Right ventricle myocardium superior (tissue), 1 donor: ENCODE measurements at regions not wholly inside any gene's neighbourhood (a gene's known extent, or its start where the extent isn't known, plus 50 kb on each side); places are given as distances from the start of the nearest gene placed in this dataset.
A peak's percentile ranks its signal among the peaks of the same experiment; 100 is the strongest.
"Not testable (repeated sequence)": the region's sequence is repeated elsewhere in the genome, so short reads cannot be mapped to it uniquely, and the experiment has no call there.

Source experiments
- ATAC-seq: fragments of 200-7000 bp; cut with Tn5 transposase; one replicate; pipeline ENCODE4 v1.9.1; 2020; ENCODE audit warnings: mild to moderate bottlenecking; ENCODE audit not compliant: poor library complexity
- DNase-seq: peaks from one replicate; pipeline ENCODE4 v3.0.0-alpha.2; 2020
- intact Hi-C: fragments of 100-400 bp; cut with DNase I; formaldehyde crosslinking; loops from one replicate; pipeline ENCODE4 v1.11.2; 2022
- donor health status: DM: no; HTN: yes; CAD: no; lungs with severe emphysema.

DNA sequence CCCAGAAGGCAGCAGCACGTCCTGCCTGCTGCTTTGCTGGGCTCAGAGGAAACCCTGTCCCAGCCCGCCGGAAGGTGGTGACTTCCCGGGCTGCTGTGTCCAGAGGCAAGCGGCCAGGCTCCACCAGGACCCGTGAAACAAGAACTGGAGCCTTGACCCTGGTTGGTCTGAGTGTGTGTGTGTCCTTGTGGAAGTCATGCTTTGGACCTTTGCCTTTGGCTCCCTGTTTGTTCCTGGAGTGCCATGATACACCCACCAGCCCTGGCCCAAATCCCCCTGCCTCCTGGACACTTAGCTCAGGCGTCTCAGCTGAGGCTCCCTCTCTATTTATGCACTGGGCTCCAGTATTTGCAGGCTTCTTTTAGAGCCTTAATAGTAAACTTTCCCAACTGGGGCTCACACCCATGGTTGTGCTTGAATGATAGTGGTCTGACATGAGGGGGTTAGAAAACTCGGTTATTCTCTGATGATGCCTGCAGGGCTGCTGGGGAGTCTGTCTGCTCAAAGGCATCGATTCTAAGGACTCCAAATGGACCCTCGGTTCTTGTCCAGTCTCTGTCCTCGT is 72.2 kb downstream of the C9orf50 start:
- no peak for ATAC-seq
- intact Hi-C loops: no loop called here
- peak; percentile 76 for DNase-seq

DNA sequence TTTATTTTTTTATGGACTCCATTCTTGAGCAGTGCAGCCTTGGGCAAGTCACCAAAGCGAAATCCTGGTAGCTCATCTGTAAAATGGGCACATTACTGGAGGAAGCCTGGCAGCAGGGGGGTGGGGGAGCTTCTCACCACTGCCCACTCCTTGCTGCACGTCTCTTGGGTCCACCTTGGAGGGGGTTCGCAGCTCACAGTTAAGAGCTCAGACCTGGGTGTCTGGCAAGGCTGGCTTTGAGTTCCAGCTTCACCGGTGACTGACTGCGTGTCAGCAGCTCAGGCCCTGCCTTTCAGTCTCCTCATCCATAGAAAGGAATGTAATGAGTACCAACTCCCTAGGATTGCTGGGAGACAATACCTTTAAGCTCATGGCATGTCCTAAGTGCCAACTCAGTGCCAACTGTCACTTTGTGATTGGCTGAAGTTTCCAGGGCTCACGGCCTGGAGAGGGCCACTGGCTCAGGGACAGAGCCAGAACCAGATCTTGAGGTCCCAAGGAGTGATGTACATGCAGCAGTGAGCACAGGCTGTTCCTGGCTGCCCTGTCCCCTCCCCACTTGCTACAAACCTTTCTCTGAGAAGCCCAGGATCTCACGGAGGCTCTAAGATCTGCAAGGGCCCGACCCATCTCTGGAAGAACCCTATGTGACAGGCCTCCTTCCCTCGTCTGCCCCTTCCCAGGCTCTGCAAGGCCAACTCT is 72.9 kb downstream of the C9orf50 start:
- DNase-seq (no peak), ATAC-seq (no peak)
- intact Hi-C loops: no loop called here

DNA sequence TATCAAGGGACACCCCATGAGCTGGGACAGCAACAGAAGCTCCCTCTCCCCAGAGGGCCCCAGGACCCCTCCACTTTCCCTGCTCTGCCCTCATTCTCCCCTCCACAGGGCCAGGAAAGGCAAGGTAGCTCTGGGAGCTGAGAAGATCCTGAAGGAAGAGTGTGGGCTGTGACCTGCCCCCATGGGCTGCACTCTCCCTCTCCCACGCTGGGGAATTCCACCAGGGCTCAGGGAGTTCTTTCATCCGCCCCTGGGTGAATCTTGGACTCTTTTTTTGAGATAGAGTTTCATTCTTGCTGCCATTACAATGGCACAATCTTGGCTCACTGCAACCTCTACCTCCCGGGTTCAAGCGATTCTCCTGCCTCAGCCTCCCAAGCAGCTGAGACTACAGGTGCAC is 73.8 kb downstream of the C9orf50 start:
- no peak for ATAC-seq
- intact Hi-C loops: no loop called here
- DNase-seq: no peak

DNA sequence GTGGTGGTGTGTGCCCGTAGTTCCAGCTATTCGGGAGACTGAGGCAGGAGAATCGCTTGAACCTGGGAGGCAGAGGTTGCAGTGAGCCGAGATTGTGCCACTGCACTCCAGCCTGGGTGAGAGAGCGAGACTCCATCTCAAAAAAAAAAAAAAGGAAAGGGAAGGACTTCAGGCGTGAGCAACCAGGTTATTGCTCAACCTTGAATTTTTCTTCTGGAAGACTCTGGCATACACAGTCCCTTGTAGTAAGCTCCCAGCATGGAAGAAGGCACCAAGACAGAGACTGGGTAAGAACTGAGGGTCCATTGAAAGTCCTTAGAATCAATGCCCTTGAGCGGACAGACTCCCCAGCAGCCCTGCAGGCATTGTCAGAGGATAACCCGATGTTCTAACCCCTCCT is 75.0 kb downstream of the C9orf50 start:
- DNase-seq, ATAC-seq, intact Hi-C loops: not testable (repeated sequence)

DNA sequence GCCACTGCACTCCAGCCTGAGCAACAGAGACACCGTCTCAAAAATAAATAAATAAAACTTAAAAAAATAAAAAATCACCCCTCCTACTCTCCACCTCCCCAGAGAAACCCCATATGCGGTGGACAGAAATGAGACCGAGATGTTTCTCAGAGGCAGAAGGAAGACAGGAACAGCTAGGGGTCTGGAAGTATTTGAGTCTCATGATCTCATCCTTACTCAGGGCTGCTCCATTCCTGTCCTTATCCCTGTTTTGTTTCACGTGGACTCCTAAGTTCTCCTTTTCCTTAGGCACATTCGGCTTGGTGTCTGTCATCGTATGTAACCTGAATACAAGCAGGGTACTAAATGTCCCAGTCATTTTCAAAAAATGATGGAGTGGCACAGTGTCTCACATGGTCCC is 76.1 kb downstream of the C9orf50 start:
- DNase-seq: no peak
- intact Hi-C loops: no loop called here
- ATAC-seq: no peak

DNA sequence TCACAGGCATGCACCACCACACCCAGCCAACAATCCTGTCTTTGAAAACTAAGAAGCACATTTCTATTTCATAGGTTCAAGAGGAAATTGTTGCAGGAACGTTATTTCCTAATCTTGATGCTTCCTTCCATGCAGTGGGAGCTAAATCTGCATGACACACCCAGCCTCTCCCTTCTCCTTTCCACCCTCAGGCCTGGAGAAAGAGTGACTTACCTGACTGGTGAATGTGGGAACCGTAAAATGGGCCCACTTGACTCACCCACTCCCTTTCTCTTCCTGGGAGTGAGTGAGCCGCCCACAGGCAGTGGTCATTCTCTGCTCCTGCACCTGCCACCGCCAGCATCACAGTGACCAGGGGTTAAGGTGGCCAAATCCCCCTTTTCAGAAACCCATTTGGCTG is 78.2 kb downstream of the C9orf50 start:
- intact Hi-C loops: no loop called here
- no peak for ATAC-seq

DNA sequence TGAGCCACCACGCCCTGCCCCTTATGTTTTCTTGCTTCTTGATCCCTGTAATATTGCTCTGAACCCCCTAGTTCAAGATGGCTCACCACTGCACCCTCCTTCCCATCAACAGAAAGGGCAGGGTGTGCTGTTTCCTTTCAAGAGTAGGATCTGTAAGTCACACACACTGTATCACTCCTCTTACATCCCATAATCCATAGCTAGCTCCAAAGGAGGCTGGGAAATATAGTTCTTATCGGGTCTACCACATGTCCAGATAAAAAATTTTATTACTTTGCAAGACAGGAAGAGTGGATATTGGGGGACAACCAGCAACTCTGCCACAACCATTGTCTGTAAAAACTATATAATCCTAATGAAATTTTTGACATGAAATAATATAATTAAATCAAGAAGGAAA is 79.6 kb downstream of the C9orf50 start:
- DNase-seq (no peak), ATAC-seq (no peak)
- intact Hi-C loops: no loop called here

More for the DNA sequence above, 78.2 kb downstream of the C9orf50 start:
- DNase-seq: no peak

DNA sequence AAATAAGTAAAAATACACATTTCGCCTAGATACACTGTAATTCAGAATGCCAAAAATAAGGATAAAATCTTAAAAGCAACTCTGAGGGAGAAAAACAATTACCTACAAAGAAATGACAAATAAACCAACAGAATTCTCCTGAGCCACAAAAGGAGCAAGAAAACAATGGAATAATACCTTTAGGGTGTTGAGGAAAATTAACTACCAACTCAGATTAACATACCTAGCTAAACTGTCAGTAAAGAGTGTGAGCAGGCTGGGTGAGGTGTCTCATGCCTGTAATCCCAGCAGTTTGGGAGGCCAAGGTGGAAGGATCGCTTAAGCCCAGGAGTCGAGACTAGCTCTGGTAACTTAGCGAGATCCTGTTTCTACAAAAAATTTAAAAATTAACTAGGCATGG is 81.5 kb downstream of the C9orf50 start:
- DNase-seq (no peak), ATAC-seq (no peak)

DNA sequence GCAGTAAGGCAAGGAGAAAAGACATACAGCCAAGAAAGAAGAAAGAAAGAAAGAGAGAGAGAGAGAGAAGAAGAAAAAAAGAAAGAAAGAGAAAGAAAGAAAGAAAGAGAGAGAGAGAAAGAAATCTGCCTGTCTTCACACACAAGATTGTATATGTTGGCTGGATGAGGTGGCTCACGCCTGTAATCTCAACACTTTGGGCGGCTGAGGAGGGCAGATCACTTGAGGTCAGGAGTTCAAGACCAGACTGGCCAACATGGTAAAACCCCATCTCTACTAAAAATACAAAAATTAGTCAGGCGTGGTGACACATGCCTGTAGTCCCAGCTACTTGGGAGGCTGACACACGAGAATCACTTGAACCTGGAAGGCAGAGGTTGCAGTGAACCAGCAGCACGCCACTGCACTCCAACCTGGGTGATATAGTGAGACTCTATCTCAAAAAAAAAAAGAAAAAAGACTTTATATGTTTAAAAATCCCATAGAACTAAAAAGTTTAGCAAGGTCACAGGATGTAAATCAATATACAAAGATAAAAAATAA is 89.0 kb downstream of the C9orf50 start:
- ATAC-seq, DNase-seq, intact Hi-C loops: not testable (repeated sequence)

More for the DNA sequence above, 81.5 kb downstream of the C9orf50 start:
- intact Hi-C loops: loop anchor here (5.0 kb wide), 1 partner anchor 37 kb away; no protein-coding TSS in a partner anchor

DNA sequence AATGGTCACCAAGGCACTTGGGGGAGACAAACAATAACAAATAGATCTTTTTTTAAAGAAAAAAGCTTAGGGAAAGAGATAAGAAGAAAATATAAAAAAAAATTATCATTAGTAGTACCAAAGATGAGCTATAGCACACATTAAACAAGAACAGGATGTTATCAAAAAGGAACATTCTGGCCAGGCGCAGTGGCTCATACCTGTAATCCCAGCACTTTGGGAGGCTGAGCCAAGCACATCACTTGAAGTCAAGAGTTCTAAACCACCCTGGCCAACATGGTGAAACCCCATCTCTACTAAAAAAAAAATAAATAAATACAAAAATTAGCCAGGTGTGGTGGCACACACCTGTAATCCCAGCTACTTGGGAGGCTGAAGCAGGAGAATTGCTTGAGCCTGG is 92.9 kb downstream of the C9orf50 start:
- ATAC-seq, intact Hi-C loops, DNase-seq: not testable (repeated sequence)

DNA sequence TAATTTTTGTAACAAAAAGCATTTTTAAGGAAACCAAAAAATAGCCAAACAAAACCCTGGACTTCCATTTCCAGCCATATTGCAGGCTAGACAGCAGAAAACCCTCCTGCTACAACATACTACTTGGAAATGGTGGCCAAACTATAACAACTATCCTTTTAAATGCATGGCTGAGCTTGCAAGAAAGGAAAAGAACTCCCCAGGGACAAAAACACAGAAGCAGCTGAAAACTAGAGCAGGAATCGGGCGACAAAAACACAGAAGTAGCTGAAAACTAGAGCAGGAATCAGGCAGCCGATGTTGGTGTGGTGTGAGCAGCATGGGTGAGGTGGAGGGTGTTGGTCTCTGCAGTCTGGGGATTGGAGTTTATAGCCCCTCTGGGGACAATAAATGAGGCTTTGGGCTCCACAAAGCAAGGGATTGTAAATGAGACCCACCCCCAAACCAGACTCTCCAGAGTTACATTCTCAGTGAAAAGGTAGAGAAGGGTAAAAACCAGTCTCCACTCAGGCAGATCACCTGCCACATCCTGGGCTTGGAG is 95.2 kb downstream of the C9orf50 start:
- no peak for DNase-seq
- intact Hi-C loops: no loop called here
- no peak for ATAC-seq

DNA sequence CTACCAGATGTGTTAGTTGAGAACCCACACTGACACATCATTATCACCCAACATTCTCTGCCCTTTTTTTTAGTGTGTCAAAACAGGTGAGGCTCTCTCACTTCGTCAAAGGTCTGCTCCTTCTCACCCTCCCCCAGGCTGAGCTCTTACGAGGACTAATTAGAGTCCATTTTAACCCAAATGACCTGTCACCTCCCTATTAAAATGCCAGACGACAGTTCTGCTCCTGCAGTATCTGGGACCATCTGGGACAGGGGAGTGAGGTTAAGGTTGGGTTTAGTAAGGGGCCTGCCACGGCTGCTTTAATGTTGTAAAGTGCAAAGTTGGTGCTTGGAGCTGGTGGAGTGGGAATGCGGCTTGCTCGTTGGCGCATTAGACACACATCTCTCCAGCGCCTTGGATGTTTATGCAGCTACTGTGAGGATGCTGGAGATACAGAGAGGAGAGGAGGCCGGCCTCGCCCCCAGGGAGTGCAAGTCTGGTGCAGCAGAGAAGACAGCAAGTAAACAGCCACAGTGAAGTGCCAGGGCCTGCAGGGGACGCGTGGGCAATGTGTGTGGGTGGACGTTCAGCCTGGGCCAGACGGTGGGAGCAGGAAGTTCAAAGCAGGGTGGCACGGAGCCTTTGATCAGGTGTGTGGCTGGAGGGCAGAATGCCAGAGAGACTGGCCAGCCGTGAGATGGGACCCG is 96.2 kb downstream of the C9orf50 start:
- ATAC-seq (no peak), DNase-seq (no peak)
- intact Hi-C loops: no loop called here

DNA sequence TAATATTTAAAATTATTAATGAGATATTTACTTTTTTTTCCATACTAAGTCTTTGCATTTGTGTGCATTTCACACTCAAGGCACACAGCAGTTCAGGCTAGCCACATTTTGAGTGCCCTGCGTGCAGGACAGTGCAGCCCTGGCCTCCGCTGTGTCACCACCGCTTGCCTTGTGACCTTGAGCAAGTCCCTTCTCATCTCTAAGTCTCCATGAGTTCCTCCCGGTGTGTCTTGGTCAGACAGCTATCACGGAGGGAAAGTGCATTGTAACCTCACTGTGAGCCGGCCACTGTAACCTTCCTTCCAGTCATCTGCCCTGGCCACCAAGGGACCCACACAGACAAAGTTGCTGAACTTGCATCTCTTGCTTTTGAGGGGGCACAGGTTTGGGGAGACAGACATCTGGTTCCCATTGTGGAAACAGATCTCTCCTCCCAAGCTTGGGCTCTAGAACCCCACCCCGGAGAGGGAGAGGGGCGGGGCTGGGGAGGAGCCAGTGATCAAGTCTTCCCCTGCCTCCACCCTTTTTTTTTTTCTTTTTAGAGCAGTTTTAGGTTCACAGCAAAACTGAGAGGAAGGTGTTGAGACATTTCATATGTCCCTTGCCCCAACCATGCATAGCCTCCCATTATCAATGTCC is 96.8 kb downstream of the C9orf50 start:
- no peak for DNase-seq
- intact Hi-C loops: no loop called here

DNA sequence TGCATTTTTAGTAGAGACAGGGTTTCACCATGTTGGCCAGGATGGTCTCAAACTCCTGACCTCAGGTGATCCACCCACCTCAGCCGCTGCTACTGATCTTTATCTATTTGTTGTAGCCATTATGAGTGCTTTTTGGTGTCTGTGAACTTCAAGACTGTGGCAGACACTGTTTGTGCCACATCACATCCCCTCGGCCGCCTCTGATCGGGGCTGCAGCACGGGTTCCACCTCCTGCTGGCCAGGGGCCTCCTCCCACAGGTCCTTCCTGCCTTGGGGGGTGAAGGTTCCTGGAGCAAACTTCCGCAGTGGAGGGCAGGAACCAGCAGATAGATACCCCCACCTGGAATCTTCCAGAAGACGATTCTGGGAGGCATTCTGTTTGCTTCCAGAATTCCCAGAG is 98.5 kb downstream of the C9orf50 start:
- intact Hi-C loops: no loop called here
- ATAC-seq (no peak), DNase-seq (no peak)

More for the DNA sequence above, 96.8 kb downstream of the C9orf50 start:
- no peak for ATAC-seq

DNA sequence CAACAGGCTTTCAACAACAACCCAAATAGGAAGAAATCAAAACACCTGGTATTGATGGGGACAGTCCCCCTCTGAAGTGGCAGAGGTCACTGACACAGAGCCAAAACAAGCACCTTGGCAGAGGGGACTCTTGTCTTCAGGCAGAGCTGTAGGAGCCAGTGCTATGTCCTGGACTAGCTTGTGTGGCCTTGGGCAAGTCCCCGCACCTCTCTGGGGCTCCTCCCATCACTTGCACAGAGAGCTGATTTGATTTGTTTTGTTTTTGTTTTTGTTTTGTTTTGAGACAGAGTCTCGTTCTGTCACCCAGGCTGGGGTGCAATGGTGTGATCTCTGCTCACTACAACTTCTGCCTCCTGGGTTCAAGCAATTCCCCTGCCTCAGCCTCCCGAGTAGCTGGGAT is 100.8 kb downstream of the C9orf50 start:
- no peak for ATAC-seq
- no peak for DNase-seq
- intact Hi-C loops: no loop called here

DNA sequence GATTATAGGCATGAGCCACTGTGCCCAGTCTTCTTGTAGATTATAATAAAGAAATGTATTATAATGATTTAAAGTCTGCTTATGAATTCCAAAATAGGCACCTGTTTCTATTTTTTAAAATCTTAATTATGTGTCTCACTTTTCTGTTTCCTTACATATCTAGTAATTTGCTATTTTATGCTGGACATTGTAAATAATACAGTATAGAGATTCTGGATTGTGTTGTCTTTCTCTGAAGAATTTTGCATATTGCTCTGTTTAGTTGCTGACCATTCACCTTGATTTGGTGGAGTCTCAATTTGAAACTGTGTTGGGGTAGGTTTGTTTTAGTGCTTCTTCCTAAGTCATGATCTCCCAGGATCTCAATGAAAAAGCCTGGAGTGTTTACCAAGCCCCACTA is 102.8 kb downstream of the C9orf50 start:
- ATAC-seq: no peak
- intact Hi-C loops: no loop called here
- no peak for DNase-seq

DNA sequence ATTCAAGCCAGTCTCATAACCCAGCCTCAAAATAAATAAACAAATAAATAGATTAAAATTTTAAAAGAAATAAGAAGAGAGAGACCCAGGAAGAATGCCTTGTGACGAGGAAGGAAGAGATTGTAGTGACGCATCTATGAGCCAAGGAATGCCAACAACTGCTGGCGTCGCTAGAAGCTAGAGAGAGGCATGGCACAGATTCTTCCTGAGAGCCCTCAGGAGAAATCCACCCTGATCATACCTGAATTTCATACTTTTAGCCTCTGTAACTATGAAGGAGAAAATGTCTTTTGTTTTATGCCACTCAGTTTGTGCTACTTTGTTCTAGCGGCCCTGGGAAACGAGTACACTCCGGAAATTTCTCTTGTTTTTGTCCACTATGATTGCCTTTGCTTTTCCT is 103.9 kb downstream of the C9orf50 start:
- intact Hi-C loops: no loop called here
- DNase-seq (no peak), ATAC-seq (no peak)

DNA sequence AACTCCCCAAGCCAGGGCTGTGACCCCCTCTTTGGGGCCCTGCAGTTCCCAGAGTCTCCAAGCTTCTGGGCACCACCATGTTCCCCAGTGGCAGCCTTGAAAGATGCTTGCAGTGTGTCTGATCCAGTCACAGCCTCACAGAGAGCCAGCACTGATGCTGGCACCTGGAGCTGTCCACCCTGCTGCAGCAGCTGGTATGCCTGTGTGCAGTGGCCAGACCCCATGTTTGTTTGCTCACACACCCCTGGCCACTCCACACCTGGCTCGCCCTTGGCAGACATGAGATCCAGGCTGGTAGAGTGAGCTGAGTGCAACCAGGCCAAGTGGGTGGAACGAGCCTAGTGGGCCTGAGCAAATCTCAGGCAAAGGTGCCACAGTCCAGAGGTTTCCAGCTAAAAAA is 106.0 kb downstream of the C9orf50 start:
- ATAC-seq (no peak), DNase-seq (no peak)
- intact Hi-C loops: no loop called here

DNA sequence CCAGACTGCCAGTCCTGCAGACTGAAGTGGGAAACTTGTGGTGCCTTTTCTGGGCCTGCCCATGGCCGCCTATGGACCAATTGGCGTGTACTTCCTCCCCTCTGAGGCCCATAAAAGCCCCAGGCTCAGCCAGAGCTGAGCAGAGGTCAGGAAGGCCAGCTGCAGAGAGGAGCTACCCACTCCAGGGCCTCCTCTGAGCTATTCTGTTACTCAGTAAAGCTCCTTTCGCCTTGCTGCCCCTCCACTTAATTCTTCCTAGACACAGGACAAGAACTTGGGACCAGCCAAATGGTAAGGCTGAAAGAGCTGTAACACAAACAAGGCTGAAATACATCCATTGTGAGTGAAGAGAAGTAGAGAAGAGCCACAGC is 106.4 kb downstream of the C9orf50 start:
- no peak for DNase-seq
- intact Hi-C loops: no loop called here
- no peak for ATAC-seq
